Glomerular visceral epithelial cell (primary cell): ENCODE measurements at regions not wholly inside any gene's neighbourhood (a gene's known extent, or its start where the extent isn't known, plus 50 kb on each side); places are given as distances from the start of the nearest gene placed in this dataset.

Source experiments
- DNase-seq: peaks from one replicate; pipeline ENCODE4 v3.0.0-alpha.2; 2016; ENCODE audit errors: extremely low spot score

DNA sequence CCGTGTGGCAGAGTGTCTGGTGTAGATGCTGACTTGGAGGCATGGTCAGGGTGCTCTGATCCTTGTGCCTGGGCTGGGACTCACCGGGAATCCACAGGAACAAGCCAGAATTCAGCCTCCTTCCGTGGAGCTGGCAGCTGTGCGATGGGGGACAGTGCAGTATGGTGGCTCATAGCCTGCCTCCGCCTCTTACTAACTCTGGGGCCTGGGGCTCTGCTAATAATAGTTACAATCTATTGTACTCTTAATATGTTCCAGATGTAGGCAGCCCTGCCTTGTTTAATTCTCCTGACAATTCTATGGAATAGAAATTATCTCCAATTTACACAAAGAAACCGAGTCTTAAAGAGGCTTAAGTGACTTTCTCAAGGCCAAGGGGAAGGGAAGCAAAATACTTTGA lies 77.6 kb downstream of the PCDH1 start:
- DNase-seq, result no peak

- no peak for DNase-seq
Measured at GRCh38 chr5:141799507-141800167, 78.6 kb downstream of the PCDH1 start.

- DNase-seq, result no peak
Measured at GRCh38 chr5:141797425-141797824, 80.8 kb downstream of the PCDH1 start.

DNA sequence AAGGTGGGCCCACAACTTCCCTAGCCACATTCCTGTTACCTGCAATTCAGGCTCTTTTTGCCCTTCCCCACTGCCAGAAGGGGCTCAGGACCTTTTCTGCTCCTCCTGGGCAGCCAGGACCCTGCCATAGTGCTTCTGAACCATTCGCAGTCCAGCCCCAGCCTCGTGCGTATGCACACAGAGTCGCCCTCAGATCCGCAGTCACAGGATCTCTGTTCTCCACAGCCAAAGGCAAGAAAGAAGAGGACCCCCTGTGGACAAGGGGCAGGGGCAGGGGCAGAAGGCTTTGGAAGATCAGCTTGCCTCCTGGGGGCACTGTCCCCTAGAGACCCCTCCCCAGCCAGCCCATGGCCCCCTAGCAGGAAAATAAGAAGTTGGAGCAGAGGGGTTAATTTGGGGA lies 82.8 kb downstream of the PCDH1 start:
- DNase-seq, result no peak

DNA sequence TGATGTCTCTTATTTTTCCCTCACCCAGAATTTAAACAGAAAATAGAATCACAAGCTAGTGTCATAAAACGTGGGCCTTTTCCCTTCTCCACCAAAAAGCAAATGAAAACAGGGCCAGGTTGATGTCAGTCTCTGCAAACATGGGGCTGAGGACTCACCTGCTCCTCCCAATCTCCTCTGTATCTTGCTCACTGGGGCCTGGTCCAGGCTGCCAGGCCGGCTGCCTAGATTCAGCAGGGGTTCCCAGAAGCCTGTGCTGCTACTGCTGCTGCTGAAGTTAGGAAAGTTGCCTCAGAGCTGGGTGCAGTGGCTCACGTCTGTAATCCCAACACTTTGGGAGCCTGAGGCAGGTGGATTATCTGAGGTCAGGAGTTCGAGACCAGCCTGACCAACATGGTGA lies 84.3 kb downstream of the PCDH1 start:
- no peak for DNase-seq

GRCh38 chr5:141793403-141793802 lies 84.8 kb downstream of the PCDH1 start:
- no peak for DNase-seq

GRCh38 chr5:141790630-141791029 lies 87.6 kb downstream of the PCDH1 start:
- no peak for DNase-seq

- no peak for DNase-seq
Measured at GRCh38 chr5:141789330-141789729, 88.9 kb downstream of the PCDH1 start.

- no peak for DNase-seq
Measured at GRCh38 chr5:141788296-141788970, 89.8 kb downstream of the PCDH1 start.

GRCh38 chr5:141787376-141787775 lies 90.8 kb downstream of the PCDH1 start:
- no peak for DNase-seq

DNA sequence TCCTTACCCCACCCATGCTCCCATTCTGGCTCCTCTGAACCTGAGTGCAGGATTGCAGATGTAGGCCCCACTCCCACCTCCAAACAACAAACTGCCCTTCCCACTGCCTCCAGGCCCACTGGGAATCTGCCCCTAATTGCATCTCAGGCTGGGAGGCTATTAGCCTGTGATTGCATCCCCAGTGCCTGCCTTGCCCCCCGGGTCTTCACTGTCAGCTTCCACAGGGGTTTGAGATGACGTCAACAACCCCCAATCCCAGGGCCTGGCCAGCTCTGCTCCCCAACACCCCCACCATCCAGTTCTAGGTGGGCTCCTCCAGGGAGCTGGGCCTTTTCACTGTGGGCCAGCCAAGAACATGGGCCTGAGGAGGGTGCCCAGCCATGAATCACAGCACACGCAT lies 91.5 kb downstream of the PCDH1 start:
- no peak for DNase-seq

- no peak for DNase-seq
Measured at GRCh38 chr5:141785711-141786110, 92.5 kb downstream of the PCDH1 start.

- no peak for DNase-seq
Measured at GRCh38 chr5:141785135-141785534, 93.1 kb downstream of the PCDH1 start.

DNA sequence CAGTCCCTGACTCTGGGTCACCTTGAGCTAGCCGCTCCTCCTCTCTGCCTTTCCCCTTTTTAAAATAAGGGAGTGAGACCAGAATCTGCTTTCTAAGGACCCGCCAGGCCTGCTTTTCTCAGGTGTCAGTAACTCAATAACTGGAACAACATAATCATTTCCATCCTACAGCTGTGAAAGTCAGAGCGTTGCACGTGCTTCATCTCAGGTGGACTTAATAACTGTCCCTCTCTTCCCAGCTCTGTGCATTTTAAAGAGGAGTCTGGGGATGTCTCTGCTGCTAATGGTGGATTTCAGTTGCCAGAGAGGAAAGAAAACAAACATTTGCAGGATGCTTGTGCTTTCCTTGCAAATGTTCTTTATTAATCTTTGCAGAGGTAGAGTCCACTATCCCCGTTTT lies 93.7 kb downstream of the PCDH1 start:
- no peak for DNase-seq

DNA sequence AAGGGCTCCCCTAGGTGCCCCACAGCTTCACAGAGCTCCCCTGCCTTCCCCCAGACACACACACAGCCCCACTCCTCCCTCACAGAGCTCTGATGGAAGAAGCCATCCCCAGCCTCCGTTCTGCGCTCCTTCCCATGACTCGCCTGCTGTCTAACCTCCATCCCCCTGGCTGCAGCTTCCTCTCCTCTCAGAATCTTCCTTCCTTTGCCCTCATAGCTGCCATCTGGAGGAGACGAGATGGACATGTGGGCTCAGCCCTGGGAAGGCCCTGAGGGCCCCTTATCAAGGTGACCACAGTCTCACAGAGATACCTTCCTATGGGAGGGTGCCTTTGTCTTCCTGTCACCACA lies 94.3 kb downstream of the PCDH1 start:
- DNase-seq, result peak; percentile 38

- peak; percentile 72 for DNase-seq
Measured at GRCh38 chr5:141783005-141783946, 94.9 kb downstream of the PCDH1 start.

DNA sequence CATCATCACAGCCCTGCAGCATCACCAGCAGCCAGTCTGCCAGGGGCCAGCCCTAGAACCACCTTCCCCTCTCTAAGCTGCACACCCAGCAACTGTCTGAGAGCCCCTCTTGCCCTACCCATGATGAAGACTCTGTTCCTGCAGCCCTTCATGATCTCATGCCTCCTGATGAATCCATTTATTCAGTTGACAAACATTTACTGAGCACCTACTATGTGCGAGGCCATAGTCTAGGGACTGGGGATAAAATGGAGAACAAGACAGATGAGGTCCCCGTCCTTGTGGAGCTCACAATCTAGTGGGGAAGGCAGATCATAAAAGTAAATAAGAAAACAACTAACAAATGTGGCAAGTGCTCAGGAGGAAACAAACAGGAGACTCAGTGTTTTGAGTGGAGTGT lies 96.3 kb downstream of the PCDH1 start:
- DNase-seq, result no peak

DNA sequence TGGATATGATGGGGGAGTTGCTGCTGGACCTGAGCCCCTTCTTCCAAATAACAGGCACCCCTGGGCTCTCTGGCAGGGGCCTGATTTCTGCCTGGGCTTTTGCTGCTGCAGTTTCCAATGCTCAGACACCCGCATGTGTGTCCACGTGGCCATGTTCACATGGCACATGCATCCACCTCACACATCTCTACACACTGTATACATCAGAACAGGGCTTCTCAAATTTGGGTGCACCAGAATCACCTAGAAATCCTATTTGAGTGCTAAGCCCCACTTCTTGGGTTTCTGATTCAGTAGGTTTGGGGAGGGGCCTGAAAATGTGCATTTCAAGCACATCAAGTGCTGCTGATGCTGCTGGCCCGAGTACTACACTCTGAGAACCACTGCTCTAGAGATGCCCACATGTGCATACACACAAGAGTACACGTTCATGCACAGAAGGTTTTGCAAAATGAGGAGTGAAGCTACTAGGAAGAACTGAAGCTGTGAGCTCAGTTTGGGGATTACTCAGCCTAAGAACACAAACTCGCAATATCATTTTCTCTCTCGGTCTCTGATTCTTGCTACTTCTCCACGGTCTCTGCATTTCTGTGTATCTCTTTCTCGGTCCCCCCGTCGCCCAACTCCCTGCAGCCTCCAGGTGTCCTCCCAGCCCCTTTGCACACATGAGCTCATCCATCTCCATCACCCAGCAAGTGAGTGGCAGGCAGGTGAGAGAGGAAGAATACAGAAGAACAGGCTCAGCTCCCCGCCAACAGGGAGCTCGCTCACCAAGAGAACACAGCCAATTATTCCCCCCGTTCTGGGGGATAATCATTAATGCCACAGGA lies 97.0 kb downstream of the PCDH1 start:
- DNase-seq, result no peak

DNA sequence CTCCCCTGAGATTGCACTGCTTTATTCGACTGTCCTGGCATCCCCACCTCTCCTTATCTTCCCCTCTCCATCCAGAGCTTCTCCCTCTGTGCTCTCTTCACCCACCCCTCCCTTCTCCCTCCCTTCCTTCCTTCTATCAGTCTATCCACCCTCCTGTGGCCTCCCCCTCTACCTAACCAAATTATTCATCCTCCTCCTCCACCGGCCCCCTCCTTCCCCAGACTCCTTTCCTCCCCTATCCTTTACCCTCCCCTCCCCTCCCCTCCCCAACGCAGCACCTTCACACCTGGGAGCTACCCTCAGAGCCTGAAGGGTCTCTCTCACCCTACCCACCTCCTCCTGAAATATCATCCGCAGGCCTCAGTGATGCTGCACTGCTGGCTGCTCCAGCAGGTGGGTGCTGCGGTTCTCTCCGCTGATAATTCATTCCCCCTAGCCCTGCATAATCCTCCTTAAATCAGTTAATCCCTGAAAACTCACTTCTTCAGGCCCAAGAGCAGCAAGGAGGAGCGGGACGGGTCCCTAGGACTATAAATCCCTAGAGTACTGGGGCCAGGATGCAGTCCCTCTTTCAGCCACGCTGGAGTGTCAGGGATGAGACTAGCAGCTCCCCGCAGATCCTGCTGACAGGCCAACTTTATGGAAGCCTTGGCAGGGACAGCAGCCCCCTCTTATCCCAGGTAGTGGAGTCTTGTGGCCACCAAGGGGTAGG lies 97.8 kb downstream of the PCDH1 start:
- no peak for DNase-seq

GRCh38 chr5:141779503-141779973 lies 97.5 kb upstream of the ARAP3 start:
- peak; percentile 80 for DNase-seq

DNA sequence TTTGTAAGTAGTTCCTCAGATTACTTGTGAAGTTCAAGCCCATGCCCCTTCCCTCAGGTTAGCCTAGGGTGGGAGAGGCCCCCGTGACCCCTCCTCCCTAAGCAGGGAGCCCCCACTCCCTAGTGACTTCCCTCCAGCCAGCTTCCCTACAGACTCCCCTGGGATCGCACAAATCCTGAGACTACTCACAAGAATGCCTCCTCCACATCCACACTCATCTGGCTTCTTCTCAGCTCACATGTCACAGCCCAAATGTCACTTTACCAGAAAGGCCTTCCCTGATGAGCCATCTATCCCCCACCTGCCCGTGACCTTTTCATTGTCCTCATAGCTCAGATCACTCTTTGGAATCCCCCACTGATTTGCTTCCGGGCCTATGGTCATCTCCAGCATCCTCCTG lies 96.7 kb upstream of the ARAP3 start:
- no peak for DNase-seq
